ENCODE measurements at regions not wholly inside any gene's neighbourhood (a gene's known extent, or its start where the extent isn't known, plus 50 kb on each side); places are given as distances from the start of the nearest gene placed in this dataset.

DNA sequence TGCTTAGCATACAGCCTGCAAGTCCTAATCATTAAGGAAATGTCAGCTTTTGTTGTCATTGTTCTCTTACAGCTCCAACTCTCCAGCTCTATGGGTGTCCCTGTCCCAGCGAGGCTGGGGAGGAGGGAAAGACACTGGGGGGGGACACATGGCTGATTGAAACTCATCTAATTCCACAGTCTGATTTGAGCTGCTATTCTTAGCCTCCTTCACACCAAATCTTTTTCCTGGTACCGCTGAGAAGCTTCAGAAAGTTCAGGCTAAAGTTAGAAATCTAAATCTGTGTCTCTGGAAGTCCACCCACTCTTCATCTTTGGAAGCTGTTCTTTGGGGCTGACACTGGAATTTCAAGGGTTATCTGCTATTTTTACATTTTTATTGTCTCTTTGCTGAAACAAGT lies 61.3 kb upstream of the RASGRP1 start:
- TF ChIP-seq, protein P1, sequence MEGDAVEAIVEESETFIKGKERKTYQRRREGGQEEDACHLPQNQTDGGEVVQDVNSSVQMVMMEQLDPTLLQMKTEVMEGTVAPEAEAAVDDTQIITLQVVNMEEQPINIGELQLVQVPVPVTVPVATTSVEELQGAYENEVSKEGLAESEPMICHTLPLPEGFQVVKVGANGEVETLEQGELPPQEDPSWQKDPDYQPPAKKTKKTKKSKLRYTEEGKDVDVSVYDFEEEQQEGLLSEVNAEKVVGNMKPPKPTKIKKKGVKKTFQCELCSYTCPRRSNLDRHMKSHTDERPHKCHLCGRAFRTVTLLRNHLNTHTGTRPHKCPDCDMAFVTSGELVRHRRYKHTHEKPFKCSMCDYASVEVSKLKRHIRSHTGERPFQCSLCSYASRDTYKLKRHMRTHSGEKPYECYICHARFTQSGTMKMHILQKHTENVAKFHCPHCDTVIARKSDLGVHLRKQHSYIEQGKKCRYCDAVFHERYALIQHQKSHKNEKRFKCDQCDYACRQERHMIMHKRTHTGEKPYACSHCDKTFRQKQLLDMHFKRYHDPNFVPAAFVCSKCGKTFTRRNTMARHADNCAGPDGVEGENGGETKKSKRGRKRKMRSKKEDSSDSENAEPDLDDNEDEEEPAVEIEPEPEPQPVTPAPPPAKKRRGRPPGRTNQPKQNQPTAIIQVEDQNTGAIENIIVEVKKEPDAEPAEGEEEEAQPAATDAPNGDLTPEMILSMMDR (IDR thresholded peaks at IDR 0.05; ENCODE audit: low read depth, low read length, poor library complexity, severe bottlenecking): no peak
- TF ChIP-seq EZH2phosphoT487 (IDR thresholded peaks at IDR 0.05; ENCODE audit: borderline replicate concordance, low read length): no peak
